Gastrocnemius medialis (tissue), 4 donors: ENCODE measurements at regions not wholly inside any gene's neighbourhood (a gene's known extent, or its start where the extent isn't known, plus 50 kb on each side); places are given as distances from the start of the nearest gene placed in this dataset.

Source experiments
- POLR2A ChIP-seq, 2 donors: fragments of 450-650 bp; IDR thresholded peaks; one replicate each; pipeline ENCODE4 v1.6.1; 2017; ENCODE audit warnings: antibody characterized with exemption in 2 of 2, mild to moderate bottlenecking in 2 of 2, moderate library complexity in 2 of 2
- TF ChIP-seq, protein P1 (sequence below), 5 experiments: fragments of 450-650 bp in 3 of 5; fragments of 200-600 bp in 2 of 5; sonication (generic) in 2 of 5; IDR thresholded peaks in 4 of 5; conservative IDR thresholded peaks in 1 of 5; 1 replicate in 4 of 5; 2 replicates in 1 of 5; pipeline ENCODE4 v1.5.1; 2016 to 2019; ENCODE audit warnings: antibody characterized with exemption in 5 of 5, mild to moderate bottlenecking in 3 of 5, moderate library complexity in 3 of 5

DNA sequence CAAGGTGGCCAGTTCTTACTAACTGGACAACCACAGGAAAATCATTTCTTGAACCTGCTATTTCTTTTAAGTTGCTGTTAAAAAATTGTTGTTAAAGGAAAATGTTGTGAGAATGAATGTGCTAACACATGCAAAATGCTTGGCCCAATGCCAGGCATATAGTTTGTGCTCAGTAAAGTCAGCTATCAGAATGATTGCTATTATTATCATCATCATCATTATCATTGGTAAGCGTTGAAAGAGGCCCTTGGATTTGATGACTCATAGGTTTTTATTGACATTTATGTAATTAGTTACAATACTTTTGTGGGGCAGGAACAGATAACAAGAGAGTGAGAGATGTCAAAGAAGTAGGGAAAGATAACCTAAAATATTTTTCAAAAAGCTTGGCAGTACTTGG, 394.2 kb upstream of the ZEB2 start:
- TF ChIP-seq POLR2A (IDR thresholded peaks at IDR 0.05) = no peak
- TF ChIP-seq, protein P1, sequence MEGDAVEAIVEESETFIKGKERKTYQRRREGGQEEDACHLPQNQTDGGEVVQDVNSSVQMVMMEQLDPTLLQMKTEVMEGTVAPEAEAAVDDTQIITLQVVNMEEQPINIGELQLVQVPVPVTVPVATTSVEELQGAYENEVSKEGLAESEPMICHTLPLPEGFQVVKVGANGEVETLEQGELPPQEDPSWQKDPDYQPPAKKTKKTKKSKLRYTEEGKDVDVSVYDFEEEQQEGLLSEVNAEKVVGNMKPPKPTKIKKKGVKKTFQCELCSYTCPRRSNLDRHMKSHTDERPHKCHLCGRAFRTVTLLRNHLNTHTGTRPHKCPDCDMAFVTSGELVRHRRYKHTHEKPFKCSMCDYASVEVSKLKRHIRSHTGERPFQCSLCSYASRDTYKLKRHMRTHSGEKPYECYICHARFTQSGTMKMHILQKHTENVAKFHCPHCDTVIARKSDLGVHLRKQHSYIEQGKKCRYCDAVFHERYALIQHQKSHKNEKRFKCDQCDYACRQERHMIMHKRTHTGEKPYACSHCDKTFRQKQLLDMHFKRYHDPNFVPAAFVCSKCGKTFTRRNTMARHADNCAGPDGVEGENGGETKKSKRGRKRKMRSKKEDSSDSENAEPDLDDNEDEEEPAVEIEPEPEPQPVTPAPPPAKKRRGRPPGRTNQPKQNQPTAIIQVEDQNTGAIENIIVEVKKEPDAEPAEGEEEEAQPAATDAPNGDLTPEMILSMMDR (IDR thresholded peaks at IDR 0.05 in 4 of 5, conservative IDR thresholded peaks at IDR 0.05 in 1 of 5) = no peak
